Stimulated activated memory B cell treated with anti-CD40 and anti-IgM and Interleukin-4, amounts not matched to agents 10 μg/mL and 1 μg/mL and 100 μg/mL, for 72 hours (primary cell): ENCODE measurements at regions not wholly inside any gene's neighbourhood (a gene's known extent, or its start where the extent isn't known, plus 50 kb on each side); places are given as distances from the start of the nearest gene placed in this dataset.

Experiments
- ATAC-seq: fragments of 150-1000 bp; cut with Tn5 transposase; 2 replicates; pipeline ENCODE4 v1.10.0; 2021
- H3K27ac Mint-ChIP-seq: one replicate; pipeline ENCODE4 v1.8.0; 2022; ENCODE audit warnings: mild to moderate bottlenecking, mixed read lengths
- H3K27me3 Mint-ChIP-seq: one replicate; pipeline ENCODE4 v1.8.0; 2022; ENCODE audit warnings: mixed read lengths
- H3K36me3 Mint-ChIP-seq: one replicate; pipeline ENCODE4 v1.8.0; 2022; ENCODE audit warnings: mixed read lengths
- H3K4me1 Mint-ChIP-seq: one replicate; pipeline ENCODE4 v1.8.0; 2022; ENCODE audit warnings: mixed read lengths
- H3K4me3 Mint-ChIP-seq: one replicate; pipeline ENCODE4 v1.8.0; 2022; ENCODE audit warnings: mild to moderate bottlenecking, moderate library complexity, mixed read lengths
- H3K9me3 Mint-ChIP-seq: one replicate; pipeline ENCODE4 v1.8.0; 2022; ENCODE audit warnings: mixed read lengths

DNA sequence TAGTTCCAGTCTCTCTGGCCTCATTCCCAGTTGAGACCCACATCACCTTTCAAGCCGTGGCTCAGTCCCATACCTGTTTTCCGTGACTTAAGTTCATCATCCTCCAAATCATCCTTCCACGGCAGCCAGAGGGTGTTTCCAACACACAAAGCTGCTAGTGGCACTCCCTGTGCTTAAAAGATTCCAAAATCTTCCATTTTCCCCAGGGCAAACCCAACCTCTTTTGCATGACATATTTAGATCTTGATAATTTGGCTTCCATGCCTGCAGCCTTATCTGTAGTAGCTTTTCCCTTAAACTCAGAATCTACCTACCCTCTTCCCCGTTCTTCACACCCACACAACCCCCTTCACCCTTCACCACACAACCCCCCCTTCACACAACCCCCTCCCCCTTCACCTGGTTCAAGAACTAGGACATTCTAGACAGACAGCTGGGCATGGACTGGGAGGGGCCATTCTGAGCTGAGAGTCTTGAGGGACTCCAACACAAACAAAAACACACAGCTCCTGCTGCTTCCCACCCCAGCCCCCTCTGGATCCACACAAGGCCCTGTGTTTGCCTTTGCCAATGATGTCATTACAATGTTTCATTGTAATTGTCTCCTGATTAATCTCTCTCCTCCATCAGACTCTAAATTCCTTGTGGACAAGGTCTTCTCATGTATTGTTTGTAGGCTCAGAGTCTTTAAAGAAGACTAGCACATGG lies 268.2 kb downstream of the SH3GL2 start:
- no peak for ATAC-seq
- H3K27ac Mint-ChIP-seq = no peak overlapping the region

DNA sequence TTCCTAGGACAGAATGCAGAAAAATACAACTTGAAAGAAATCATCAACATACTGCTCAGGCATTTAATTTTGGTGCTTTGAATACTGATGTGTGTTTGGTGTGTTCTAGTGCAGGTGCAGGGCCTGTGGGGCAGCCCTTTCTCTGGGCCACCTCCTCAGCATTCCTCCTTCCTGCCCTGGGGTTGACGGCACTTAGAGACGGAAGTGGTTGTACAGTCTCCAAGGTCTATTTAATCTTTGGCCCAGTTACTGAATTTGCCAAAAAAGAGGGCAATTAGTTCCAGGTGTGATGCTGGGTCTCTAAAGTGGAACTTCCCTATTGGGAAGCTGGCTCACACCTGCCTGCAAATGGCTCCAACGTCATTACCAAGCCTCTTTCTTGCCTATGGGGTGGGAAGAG lies 269.0 kb downstream of the SH3GL2 start:
- H3K36me3 Mint-ChIP-seq = no peaks in the 10 kb centered on the region
- ATAC-seq = no peak

More for the DNA sequence above, 268.2 kb downstream of the SH3GL2 start:
- Mint-ChIP-seq H3K4me1 (no peaks in the 10 kb centered on the region), H3K9me3 (peaks cover 18% of the 10 kb centered on the region), H3K4me3 (no peak overlapping the region), H3K27me3 (no peaks in the 10 kb centered on the region), H3K36me3 (no peaks in the 10 kb centered on the region)

DNA sequence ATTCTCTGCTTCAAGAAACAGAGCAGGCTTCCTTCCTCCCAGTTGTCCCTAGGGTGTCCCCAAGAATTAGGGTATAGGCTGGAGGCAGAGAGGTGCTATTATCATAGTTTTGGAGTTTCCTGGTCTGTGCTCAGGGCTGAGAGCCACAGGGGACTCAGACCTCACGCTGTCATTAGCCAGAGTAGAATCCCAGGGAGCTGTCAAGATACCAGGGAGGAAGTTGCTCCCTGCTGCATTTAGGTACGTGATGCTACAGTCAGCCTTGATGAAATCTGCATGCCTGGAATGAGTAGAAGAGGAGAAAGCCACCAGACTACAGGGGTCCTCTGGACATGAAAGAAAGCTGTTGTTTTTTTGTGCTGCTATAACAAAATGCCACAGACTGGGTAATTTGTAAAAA lies 273.2 kb downstream of the SH3GL2 start:
- no peak overlapping the region for H3K27ac Mint-ChIP-seq
- no peaks in the 10 kb centered on the region for H3K9me3 Mint-ChIP-seq
- ATAC-seq = peak; percentile 41
- no peak overlapping the region for H3K4me3 Mint-ChIP-seq
- H3K27me3 Mint-ChIP-seq = no peaks in the 10 kb centered on the region
- no peaks in the 10 kb centered on the region for H3K4me1 Mint-ChIP-seq
- H3K36me3 Mint-ChIP-seq = no peaks in the 10 kb centered on the region

More for the DNA sequence above, 269.0 kb downstream of the SH3GL2 start:
- no peak overlapping the region for H3K4me3 Mint-ChIP-seq
- no peaks in the 10 kb centered on the region for H3K4me1 Mint-ChIP-seq
- no peak overlapping the region for H3K27ac Mint-ChIP-seq
- H3K9me3 Mint-ChIP-seq = peaks cover 18% of the 10 kb centered on the region
- no peaks in the 10 kb centered on the region for H3K27me3 Mint-ChIP-seq

DNA sequence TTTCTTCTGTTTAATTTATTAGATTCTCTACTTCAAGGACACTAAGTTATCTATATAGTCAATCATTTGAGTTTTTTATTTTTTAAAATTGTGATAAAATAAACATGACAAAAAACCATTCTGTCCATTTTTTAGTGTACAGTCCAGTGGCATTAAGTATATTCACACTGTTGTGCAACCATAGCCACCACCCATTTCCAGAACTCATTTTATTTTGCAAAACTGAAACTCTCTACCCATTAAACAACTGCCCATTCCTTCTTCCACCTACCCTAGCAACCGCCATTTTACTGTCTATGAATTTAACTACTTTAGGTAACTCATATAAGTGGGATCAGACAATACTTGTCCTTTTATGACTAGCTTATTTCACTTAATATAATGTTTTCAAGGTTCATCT lies 275.6 kb downstream of the SH3GL2 start:
- ATAC-seq = no peak
- H3K9me3 Mint-ChIP-seq = no peaks in the 10 kb centered on the region
- no peaks in the 10 kb centered on the region for H3K36me3 Mint-ChIP-seq
- H3K4me1 Mint-ChIP-seq = no peaks in the 10 kb centered on the region
- no peak overlapping the region for H3K27ac Mint-ChIP-seq
- no peak overlapping the region for H3K4me3 Mint-ChIP-seq
- H3K27me3 Mint-ChIP-seq = no peaks in the 10 kb centered on the region

DNA sequence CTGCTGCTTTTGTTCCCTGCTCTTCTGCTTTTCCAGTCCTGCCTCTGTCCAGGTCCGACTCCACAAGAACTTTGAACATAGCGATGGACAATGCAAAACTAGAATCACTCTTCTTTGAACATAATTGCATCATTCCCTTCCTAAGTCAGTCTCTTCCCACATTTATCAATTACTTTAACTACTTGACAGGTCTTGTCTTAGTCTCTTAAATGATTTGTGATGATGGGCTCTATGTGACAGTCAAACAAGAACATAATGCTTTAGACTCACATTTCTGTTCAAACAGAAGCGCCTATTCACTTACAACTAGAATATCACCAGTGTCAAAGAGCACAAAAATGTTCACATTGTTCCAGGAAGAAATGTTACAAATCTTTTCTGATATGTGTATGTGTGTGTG lies 278.1 kb downstream of the SH3GL2 start:
- ATAC-seq = no peak
- Mint-ChIP-seq H3K27me3 (no peaks in the 10 kb centered on the region), H3K4me1 (no peaks in the 10 kb centered on the region), H3K36me3 (no peaks in the 10 kb centered on the region), H3K27ac (no peak overlapping the region), H3K4me3 (no peak overlapping the region), H3K9me3 (no peaks in the 10 kb centered on the region)

DNA sequence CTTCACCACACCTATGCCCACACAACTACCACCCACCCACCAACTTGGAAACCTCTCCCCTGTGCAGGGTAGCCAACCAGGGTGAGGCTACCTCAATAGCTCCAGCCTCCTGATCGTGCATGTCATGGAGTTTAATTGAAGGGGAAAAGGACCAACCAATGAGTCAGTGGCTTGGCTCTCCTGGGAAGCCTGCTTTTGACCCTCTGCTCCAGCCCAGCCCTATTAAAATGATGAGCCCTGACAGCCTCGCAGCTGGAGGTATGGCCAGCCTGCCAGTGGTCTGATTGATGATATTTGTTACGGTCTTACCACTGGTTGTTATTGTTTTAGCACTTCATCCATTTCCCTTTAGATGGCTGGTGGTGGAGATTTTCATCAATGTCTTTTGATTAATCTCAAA lies 280.4 kb downstream of the SH3GL2 start:
- Mint-ChIP-seq H3K27me3 (no peaks in the 10 kb centered on the region), H3K9me3 (no peaks in the 10 kb centered on the region), H3K27ac (no peak overlapping the region), H3K4me1 (no peaks in the 10 kb centered on the region), H3K4me3 (no peak overlapping the region), H3K36me3 (no peaks in the 10 kb centered on the region)
- ATAC-seq = no peak

DNA sequence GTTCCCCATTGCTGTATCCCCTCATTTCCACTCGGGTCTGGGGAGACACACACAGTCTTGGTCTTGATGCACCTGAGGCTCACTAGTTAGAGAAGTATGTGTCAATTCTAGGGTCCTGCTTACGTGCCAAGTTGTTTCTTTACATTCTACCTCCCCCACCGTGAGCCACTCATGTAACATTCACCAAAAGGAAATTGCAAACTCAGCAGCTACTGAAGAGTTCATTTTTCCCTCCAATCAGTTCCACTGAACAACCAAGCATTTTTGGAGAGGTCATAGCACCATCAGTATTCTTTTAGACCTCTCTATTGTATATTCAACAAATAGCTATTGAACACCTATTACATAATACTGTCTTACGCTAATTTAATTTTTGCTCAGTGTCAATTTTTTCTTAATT lies 281.1 kb downstream of the SH3GL2 start:
- Mint-ChIP-seq H3K27ac (no peak overlapping the region), H3K4me1 (no peaks in the 10 kb centered on the region), H3K36me3 (no peaks in the 10 kb centered on the region), H3K9me3 (no peaks in the 10 kb centered on the region), H3K27me3 (no peaks in the 10 kb centered on the region), H3K4me3 (no peak overlapping the region)
- ATAC-seq = no peak

DNA sequence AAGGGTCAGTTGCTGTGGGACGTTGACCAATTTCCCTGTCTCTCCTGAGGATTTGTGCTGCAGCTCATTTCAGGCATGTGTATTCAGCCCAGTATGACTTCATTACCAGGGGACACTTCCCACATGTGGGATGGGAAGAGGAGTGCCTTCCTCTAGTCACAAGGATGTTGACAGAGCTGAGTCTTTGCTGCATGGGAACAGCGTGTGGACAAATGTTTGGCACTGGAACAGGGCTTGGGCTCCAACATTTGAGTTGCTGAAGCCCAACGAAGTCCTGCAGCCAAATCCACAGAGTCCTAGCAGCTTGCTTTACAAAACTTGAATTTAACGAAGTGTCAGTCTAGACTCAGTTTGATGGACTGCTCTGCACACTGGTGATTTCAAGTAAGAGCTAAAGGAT lies 283.2 kb downstream of the SH3GL2 start:
- H3K4me3 Mint-ChIP-seq = no peak overlapping the region
- no peaks in the 10 kb centered on the region for H3K36me3 Mint-ChIP-seq
- H3K27me3 Mint-ChIP-seq = no peaks in the 10 kb centered on the region
- no peaks in the 10 kb centered on the region for H3K4me1 Mint-ChIP-seq
- H3K27ac Mint-ChIP-seq = no peak overlapping the region
- ATAC-seq = no peak
- H3K9me3 Mint-ChIP-seq = no peaks in the 10 kb centered on the region

DNA sequence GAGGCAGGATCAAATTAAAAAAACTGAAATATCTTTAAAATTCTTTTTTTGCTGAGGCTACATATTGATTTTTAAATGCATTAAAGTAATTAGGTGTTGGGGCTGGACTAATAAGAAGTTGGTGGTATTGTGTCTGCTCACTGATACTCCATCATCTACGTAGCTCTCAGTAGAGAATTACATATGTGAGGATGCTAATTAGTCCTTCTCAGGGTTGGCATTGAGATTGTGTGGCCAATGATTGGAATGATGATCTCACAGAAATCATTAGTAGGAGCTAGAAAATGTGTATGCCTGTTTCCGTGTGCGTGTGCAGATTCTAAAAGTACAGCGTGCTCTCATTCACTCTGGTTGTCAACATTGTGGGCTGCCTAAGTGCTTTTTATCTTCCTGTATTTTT lies 283.8 kb downstream of the SH3GL2 start:
- H3K36me3 Mint-ChIP-seq = no peaks in the 10 kb centered on the region
- no peaks in the 10 kb centered on the region for H3K27me3 Mint-ChIP-seq
- no peaks in the 10 kb centered on the region for H3K4me1 Mint-ChIP-seq
- no peak for ATAC-seq
- no peak overlapping the region for H3K27ac Mint-ChIP-seq
- H3K4me3 Mint-ChIP-seq = no peak overlapping the region
- no peaks in the 10 kb centered on the region for H3K9me3 Mint-ChIP-seq

DNA sequence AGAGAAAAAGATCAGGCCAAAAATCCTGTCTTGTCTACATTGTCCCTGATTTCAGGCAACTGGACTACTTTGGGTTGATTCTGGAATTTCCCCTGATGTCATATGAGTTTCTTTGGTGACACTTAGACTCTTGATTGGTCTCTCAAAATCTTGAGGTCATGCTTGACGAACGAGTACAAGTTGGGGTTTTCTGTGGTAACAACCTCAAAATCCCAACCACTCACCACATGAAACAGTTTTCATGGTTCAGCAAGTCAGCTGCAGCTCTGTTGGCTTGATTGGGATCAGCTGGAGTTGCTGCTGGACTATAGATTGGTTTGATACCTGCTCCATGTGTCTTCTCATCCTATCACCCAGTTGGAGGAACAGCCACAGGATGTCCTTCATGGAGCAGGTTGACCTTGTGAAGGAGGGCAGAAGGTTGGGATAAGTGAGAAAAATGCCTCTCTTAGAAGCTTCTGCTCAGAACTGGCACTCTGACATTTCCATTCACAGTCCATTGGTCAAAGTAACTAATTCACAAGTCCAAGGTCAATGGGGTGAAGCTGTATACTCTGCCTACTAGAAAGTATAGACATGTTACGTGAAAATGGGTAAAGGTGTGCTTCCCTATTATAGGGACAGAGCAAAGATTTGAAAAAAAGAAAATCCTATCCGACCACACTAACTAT lies 284.5 kb downstream of the SH3GL2 start:
- no peak overlapping the region for H3K4me3 Mint-ChIP-seq
- H3K4me1 Mint-ChIP-seq = no peaks in the 10 kb centered on the region
- ATAC-seq = no peak
- H3K9me3 Mint-ChIP-seq = peaks cover 3% of the 10 kb centered on the region
- no peak overlapping the region for H3K27ac Mint-ChIP-seq
- no peaks in the 10 kb centered on the region for H3K27me3 Mint-ChIP-seq
- no peaks in the 10 kb centered on the region for H3K36me3 Mint-ChIP-seq

DNA sequence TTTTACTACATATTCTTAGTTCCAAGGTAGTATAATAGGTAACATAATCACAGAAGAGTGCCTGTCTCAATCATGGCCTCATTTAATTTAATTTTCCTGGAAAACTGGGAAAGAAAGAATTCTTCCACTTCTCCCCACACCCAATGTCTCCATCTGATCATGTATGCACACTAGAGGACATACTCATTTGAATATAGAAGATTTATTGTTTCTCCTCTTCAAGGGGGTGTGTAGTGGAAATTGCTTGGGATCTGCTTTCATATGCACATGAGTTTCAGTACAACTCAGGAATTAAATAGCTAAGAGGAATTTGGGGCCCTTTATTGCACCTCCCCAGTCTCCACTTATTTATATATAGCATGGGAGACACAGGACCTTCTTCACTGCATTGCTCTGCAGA lies 285.1 kb downstream of the SH3GL2 start:
- Mint-ChIP-seq H3K4me3 (no peak overlapping the region), H3K9me3 (peaks cover 3% of the 10 kb centered on the region), H3K36me3 (no peaks in the 10 kb centered on the region), H3K4me1 (no peaks in the 10 kb centered on the region), H3K27ac (no peak overlapping the region), H3K27me3 (no peaks in the 10 kb centered on the region)
- ATAC-seq = no peak

DNA sequence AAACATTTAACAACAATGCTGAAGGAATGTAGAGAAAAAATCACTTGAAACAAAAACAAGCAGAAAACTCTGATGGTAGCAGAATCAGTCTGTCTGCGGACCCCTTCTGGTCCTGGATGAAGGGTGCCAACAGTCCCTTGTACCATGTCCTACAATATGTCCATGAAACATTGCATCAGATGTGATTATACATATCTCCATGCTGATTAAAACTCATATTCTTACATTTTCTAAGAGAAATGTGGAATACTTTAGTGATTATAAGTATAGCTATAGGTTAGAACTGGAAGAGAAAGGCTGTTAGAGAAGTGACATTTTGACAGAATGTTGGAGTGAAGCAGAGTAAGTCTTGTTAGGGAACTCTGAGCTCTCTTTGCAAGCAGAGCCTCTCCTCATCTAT lies 286.1 kb downstream of the SH3GL2 start:
- ATAC-seq = no peak
- H3K9me3 Mint-ChIP-seq = peaks cover 3% of the 10 kb centered on the region
- H3K27ac Mint-ChIP-seq = no peak overlapping the region
- H3K4me3 Mint-ChIP-seq = no peak overlapping the region
- H3K27me3 Mint-ChIP-seq = no peaks in the 10 kb centered on the region
- H3K4me1 Mint-ChIP-seq = no peaks in the 10 kb centered on the region
- no peaks in the 10 kb centered on the region for H3K36me3 Mint-ChIP-seq

DNA sequence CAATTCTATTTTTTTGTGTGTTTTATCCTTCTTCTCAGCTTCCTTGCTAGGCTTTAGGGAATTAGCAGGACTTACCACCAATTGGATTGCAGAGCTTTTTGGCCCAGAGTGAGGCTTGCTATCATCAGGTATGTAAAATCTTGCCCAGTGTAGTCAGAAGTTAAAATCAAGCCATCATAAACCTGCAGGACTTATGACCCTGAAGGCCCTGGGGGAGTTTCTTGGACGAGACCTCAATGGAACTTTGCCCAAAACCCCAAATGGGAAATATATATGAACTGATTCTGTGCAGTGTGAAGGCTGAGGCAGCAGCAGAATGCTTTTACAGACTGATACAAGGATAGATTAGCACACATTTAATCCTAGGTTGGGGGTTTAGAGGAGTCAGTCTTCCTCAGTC lies 287.0 kb downstream of the SH3GL2 start:
- H3K27ac Mint-ChIP-seq = no peak overlapping the region
- H3K36me3 Mint-ChIP-seq = no peaks in the 10 kb centered on the region
- no peak for ATAC-seq
- H3K4me1 Mint-ChIP-seq = no peaks in the 10 kb centered on the region
- H3K27me3 Mint-ChIP-seq = no peaks in the 10 kb centered on the region
- peaks cover 3% of the 10 kb centered on the region for H3K9me3 Mint-ChIP-seq
- no peak overlapping the region for H3K4me3 Mint-ChIP-seq

DNA sequence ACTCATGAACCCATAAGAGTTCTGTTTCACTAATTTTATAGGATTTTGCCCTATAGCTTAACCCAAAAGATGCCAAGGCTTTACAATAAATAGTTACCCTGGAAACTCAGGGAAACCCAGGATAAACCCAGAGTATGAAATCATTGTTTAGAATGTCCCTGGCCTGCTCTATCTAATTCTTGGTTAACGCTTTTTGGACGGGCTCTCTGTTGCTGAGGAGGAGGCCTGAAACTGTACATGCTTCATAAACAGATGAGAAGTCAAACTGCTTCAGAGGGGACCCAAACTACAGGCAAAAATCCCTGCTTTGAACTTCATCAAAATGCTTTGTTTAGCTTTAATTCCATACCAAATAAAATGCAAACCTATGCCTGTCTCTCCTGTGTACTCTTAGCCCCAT lies 291.9 kb downstream of the SH3GL2 start:
- Mint-ChIP-seq H3K4me3 (no peak overlapping the region), H3K9me3 (peaks cover 7% of the 10 kb centered on the region), H3K27ac (no peak overlapping the region), H3K36me3 (no peaks in the 10 kb centered on the region), H3K27me3 (no peaks in the 10 kb centered on the region), H3K4me1 (no peaks in the 10 kb centered on the region)
- ATAC-seq = no peak

DNA sequence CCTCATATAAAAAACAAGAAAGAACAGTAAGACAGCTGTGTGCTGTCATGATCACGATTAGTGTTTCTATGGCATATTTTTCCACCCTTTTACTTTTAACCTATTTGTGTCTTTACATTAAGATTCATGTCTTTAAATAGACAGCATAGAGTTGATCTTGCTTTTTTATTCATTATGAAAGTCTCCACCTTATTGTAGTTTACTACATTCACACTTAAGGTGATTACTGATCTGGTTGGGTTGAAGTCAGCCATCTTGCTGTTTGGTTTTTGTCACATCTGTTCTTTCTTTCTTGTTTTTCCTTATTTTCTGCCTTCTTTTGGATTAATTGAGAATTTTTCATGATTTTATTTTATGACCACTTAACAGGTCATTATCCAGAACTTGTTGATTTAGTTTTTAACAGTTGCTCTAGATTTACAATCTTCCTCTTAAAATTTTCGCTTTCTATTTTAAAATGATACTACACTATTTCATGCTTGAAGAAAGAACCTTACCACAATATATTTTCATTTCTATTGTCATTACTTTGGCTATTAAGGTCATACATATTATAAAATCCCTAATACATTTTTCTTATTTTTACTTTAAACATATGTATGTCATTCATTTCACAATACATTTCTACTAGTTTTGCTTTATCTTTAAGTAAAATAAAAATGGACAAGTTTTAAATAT lies 292.5 kb downstream of the SH3GL2 start:
- Mint-ChIP-seq H3K4me1 (no peaks in the 10 kb centered on the region), H3K9me3 (peaks cover 7% of the 10 kb centered on the region), H3K36me3 (no peaks in the 10 kb centered on the region), H3K4me3 (no peak overlapping the region), H3K27me3 (no peaks in the 10 kb centered on the region), H3K27ac (no peak overlapping the region)
- no peak for ATAC-seq

DNA sequence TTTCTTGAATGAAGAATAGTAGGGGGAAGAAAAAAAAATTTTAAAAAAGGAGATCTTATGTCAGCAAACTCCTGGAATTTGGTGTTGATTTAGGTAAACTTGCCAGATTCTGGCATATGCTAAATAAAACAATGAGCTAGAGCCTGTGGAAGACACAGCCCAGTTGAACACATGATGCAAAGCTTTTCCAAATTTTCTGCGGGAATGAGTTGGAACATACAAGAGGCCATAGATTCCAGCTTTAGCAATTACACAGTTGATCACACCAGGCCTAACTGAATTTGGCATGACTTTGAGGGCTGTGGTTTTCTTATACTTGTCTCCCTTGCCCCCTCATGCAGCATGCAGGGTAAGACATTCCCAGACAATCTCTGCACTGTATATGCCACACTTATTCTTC lies 297.0 kb downstream of the SH3GL2 start:
- no peak overlapping the region for H3K4me3 Mint-ChIP-seq
- no peak for ATAC-seq
- no peaks in the 10 kb centered on the region for H3K4me1 Mint-ChIP-seq
- H3K9me3 Mint-ChIP-seq = peaks cover 7% of the 10 kb centered on the region
- H3K27me3 Mint-ChIP-seq = no peaks in the 10 kb centered on the region
- H3K36me3 Mint-ChIP-seq = no peaks in the 10 kb centered on the region
- H3K27ac Mint-ChIP-seq = no peak overlapping the region
